ENCODE measurements at regions not wholly inside any gene's neighbourhood (a gene's known extent, or its start where the extent isn't known, plus 50 kb on each side); places are given as distances from the start of the nearest gene placed in this dataset.

DNA sequence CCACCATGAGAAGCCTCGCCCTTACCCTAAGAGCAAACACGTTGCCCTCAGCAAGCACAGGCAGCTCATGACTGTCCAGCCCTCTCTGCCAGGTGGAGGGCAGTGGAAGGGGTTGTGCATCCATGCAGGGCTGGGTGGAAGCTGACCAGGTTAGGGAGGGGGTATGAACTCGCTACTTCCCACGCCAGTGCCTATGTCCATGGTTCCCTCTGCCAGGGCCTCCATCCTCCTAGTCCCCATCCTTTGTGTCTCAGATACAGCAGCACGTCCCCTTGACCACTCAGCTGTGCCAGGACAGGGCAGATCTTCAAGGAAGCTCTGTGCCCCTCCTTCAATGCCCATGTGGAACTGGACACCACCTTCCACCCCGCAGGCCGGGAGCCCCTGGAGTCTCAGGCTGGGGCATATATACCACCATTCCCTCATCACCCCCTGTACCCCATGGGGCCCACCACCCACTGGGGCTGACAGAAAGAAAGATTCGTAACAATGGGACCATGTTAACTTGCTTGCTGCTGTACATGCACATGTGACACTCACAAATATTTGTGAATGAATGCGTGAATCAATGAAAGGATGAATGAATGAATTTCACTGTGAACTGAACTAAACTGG is 90.7 kb downstream of the ANKRD60 start:
- Histone ChIP-seq H3K36me3 (ENCODE audit: insufficient read depth, low read length, poor library complexity, severe bottlenecking) (no peaks in the 10 kb centered on the region), H3K27ac (ENCODE audit: low read depth, low read length, poor library complexity, severe bottlenecking) (no peak overlapping the region), H3K4me1 (ENCODE audit: insufficient read depth, low read length, poor library complexity, severe bottlenecking) (no peaks in the 10 kb centered on the region), H3K27me3 (replicated peaks; ENCODE audit: insufficient read depth, low read depth, low read length, poor library complexity) (peaks cover 43% of the 10 kb centered on the region), H3K4me3 (ENCODE audit: low read depth, low read length, poor library complexity, severe bottlenecking) (no peak overlapping the region), H3K9me3 (ENCODE audit: low read depth, low read length, poor library complexity, severe bottlenecking) (no peaks in the 10 kb centered on the region)
- intact Hi-C loops (cut with micrococcal nuclease; ENCODE audit: unreplicated experiment), result no loop called here
- ChIA-PET POLR2A (ENCODE audit: low non-redundant PET) (no interaction called here), CTCF (no interaction called here)
- BruUV-seq (replicated peaks), result no TSS peak
- TF ChIP-seq, protein P1, sequence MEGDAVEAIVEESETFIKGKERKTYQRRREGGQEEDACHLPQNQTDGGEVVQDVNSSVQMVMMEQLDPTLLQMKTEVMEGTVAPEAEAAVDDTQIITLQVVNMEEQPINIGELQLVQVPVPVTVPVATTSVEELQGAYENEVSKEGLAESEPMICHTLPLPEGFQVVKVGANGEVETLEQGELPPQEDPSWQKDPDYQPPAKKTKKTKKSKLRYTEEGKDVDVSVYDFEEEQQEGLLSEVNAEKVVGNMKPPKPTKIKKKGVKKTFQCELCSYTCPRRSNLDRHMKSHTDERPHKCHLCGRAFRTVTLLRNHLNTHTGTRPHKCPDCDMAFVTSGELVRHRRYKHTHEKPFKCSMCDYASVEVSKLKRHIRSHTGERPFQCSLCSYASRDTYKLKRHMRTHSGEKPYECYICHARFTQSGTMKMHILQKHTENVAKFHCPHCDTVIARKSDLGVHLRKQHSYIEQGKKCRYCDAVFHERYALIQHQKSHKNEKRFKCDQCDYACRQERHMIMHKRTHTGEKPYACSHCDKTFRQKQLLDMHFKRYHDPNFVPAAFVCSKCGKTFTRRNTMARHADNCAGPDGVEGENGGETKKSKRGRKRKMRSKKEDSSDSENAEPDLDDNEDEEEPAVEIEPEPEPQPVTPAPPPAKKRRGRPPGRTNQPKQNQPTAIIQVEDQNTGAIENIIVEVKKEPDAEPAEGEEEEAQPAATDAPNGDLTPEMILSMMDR (conservative IDR thresholded peaks at IDR 0.05; ENCODE audit: low read depth, low read length), result no peak
- DNase-seq (ENCODE audit: low spot score), result no peak

DNA sequence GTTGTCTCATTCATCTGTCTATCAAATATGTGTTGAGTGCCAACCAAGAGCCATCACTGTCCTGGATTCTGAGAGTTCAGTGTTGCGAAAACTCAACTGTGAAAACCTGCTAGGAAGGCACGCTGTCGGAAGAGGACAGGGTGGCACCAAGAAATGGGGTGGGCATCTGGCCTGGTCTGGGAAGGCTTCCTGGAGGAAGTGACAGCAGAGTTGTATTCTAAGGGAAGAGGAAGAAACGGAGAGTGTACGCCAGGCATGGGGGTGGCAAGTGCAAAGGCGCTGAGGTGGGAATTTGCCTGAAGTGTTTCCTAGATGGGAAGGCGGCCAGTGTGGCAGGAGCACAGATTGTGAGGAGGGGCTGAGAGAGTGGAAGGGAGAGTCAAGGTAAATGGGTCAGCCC is 91.2 kb downstream of the ANKRD60 start:
- H3K36me3 ChIP-seq (ENCODE audit: insufficient read depth, low read length, poor library complexity, severe bottlenecking), result no peaks in the 10 kb centered on the region
- ChIA-PET POLR2A (ENCODE audit: low non-redundant PET) (no interaction called here), CTCF (no interaction called here)
- H3K9me3 ChIP-seq (ENCODE audit: low read depth, low read length, poor library complexity, severe bottlenecking), result no peaks in the 10 kb centered on the region
- BruUV-seq (replicated peaks), result no TSS peak
- no peak for DNase-seq (ENCODE audit: low spot score)
- H3K4me3 ChIP-seq (ENCODE audit: low read depth, low read length, poor library complexity, severe bottlenecking), result no peak overlapping the region
- intact Hi-C loops (cut with micrococcal nuclease; ENCODE audit: unreplicated experiment), result no loop called here
- H3K4me1 ChIP-seq (ENCODE audit: insufficient read depth, low read length, poor library complexity, severe bottlenecking), result no peaks in the 10 kb centered on the region
- no peak for TF ChIP-seq EZH2 (IDR thresholded peaks at IDR 0.05; ENCODE audit: borderline replicate concordance, low read depth, low read length, poor library complexity, severe bottlenecking)
- TF ChIP-seq, protein P1 (conservative IDR thresholded peaks at IDR 0.05; ENCODE audit: low read depth, low read length), result no peak
- peaks cover 48% of the 10 kb centered on the region for H3K27me3 ChIP-seq (replicated peaks; ENCODE audit: insufficient read depth, low read depth, low read length, poor library complexity)
- H3K27ac ChIP-seq (ENCODE audit: low read depth, low read length, poor library complexity, severe bottlenecking), result no peak overlapping the region

DNA sequence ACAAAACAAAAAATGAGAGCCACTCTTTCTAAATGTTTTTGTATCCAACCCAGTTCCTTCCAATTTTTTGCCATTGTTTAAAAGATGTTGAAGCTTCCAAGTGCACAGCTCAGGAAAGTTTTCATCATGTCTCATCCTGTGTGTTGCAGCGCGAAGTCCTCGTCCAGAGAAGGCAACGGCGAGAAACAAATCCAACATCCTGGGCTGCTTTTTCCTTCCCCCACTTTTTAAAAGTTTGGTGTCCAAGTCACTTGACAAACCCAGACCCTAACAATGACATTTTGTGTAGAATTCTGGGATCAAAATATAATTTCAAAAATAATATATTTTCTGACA is 92.3 kb downstream of the ANKRD60 start:
- Histone ChIP-seq H3K4me3 (ENCODE audit: low read depth, low read length, poor library complexity, severe bottlenecking) (no peak overlapping the region), H3K27ac (ENCODE audit: low read depth, low read length, poor library complexity, severe bottlenecking) (no peak overlapping the region), H3K27me3 (replicated peaks; ENCODE audit: insufficient read depth, low read depth, low read length, poor library complexity) (peaks cover 48% of the 10 kb centered on the region), H3K36me3 (ENCODE audit: insufficient read depth, low read length, poor library complexity, severe bottlenecking) (no peaks in the 10 kb centered on the region), H3K9me3 (ENCODE audit: low read depth, low read length, poor library complexity, severe bottlenecking) (no peaks in the 10 kb centered on the region), H3K4me1 (ENCODE audit: insufficient read depth, low read length, poor library complexity, severe bottlenecking) (no peaks in the 10 kb centered on the region)
- TF ChIP-seq EZH2 (IDR thresholded peaks at IDR 0.05; ENCODE audit: borderline replicate concordance, low read depth, low read length, poor library complexity, severe bottlenecking), result no peak
- TF ChIP-seq, protein P1 (conservative IDR thresholded peaks at IDR 0.05; ENCODE audit: low read depth, low read length), result no peak
- intact Hi-C loops (cut with micrococcal nuclease; ENCODE audit: unreplicated experiment), result no loop called here
- POLR2A ChIA-PET (ENCODE audit: low non-redundant PET), result interaction anchor here (0.7 kb wide), 1 partner anchor 10 kb away, joined by 4 read pairs; no protein-coding TSS in a partner anchor
- no TSS peak for BruUV-seq (replicated peaks)
- CTCF ChIA-PET, result no interaction called here
- no peak for DNase-seq (ENCODE audit: low spot score)
